DMS114 treated with DMSO at 0.1 percent for 48 hours (cell line): ENCODE measurements at regions not wholly inside any gene's neighbourhood (a gene's known extent, or its start where the extent isn't known, plus 50 kb on each side); places are given as distances from the start of the nearest gene placed in this dataset.

Source experiments
- DNase-seq: peaks from one replicate; lab custom pipeline; 2025; ENCODE audit not compliant: unreplicated experiment; lab: John Stamatoyannopoulos, UW

- no peak for DNase-seq
These were observed 479.0 kb downstream of the CAAP1 start for GRCh38 chr9:26413611-26414010.

GRCh38 chr9:26412446-26412845 is 480.2 kb downstream of the CAAP1 start:
- DNase-seq, result no peak

GRCh38 chr9:26406676-26407075 is 485.9 kb downstream of the CAAP1 start:
- DNase-seq, result no peak

GRCh38 chr9:26399556-26399955 is 493.0 kb downstream of the CAAP1 start:
- no peak for DNase-seq

- DNase-seq, result no peak
These were observed 498.6 kb downstream of the CAAP1 start for GRCh38 chr9:26394025-26394424.

- no peak for DNase-seq
These were observed 500.0 kb downstream of the CAAP1 start for GRCh38 chr9:26392639-26393038.

GRCh38 chr9:26391036-26391435 is 501.6 kb downstream of the CAAP1 start:
- no peak for DNase-seq

GRCh38 chr9:26375448-26375847 is 517.2 kb downstream of the CAAP1 start:
- no peak for DNase-seq

GRCh38 chr9:26373616-26374015 is 519.0 kb downstream of the CAAP1 start:
- no peak for DNase-seq

- no peak for DNase-seq
These were observed 521.4 kb downstream of the CAAP1 start for GRCh38 chr9:26371236-26371635.

- DNase-seq, result no peak
These were observed 523.5 kb downstream of the CAAP1 start for GRCh38 chr9:26369093-26369492.

- DNase-seq, result no peak
These were observed 524.4 kb downstream of the CAAP1 start for GRCh38 chr9:26368241-26368640.

- DNase-seq, result no peak
These were observed 531.6 kb downstream of the CAAP1 start for GRCh38 chr9:26361010-26361409.

- DNase-seq, result no peak
These were observed 533.8 kb downstream of the CAAP1 start for GRCh38 chr9:26358836-26359235.

- no peak for DNase-seq
These were observed 534.7 kb downstream of the CAAP1 start for GRCh38 chr9:26357803-26358344.

- DNase-seq, result no peak
These were observed 536.1 kb downstream of the CAAP1 start for GRCh38 chr9:26356491-26356890.

GRCh38 chr9:26346942-26347477 is 545.6 kb downstream of the CAAP1 start:
- no peak for DNase-seq

- DNase-seq, result no peak
These were observed 551.1 kb downstream of the CAAP1 start for GRCh38 chr9:26341545-26341944.

- no peak for DNase-seq
These were observed 552.8 kb downstream of the CAAP1 start for GRCh38 chr9:26339796-26340195.

GRCh38 chr9:26335116-26335515 is 557.5 kb downstream of the CAAP1 start:
- DNase-seq, result no peak

- DNase-seq, result no peak
These were observed 557.9 kb downstream of the CAAP1 start for GRCh38 chr9:26334706-26335105.

GRCh38 chr9:26331223-26331622 is 561.4 kb downstream of the CAAP1 start:
- no peak for DNase-seq

- DNase-seq, result no peak
These were observed 562.6 kb downstream of the CAAP1 start for GRCh38 chr9:26329974-26330373.
